ENCODE measurements at regions not wholly inside any gene's neighbourhood (a gene's known extent, or its start where the extent isn't known, plus 50 kb on each side); places are given as distances from the start of the nearest gene placed in this dataset.

- no peak for DNase-seq (ENCODE audit: low read depth in 2 of 3, low spot score in 1 of 3)
Observed at GRCh38 chr18:78305789-78306188, 673.8 kb upstream of the SALL3 start.

- DNase-seq (ENCODE audit: low read depth in 2 of 3, low spot score in 1 of 3), result no peak
Observed at GRCh38 chr18:78309307-78309706, 670.3 kb upstream of the SALL3 start.

GRCh38 chr18:78309924-78310323 lies 669.7 kb upstream of the SALL3 start:
- no peak for DNase-seq (ENCODE audit: low read depth in 2 of 3, low spot score in 1 of 3)

GRCh38 chr18:78319264-78319663 lies 660.4 kb upstream of the SALL3 start:
- no peak for DNase-seq (ENCODE audit: low read depth in 2 of 3, low spot score in 1 of 3)

GRCh38 chr18:78319961-78320360 lies 659.7 kb upstream of the SALL3 start:
- no peak for DNase-seq (ENCODE audit: low read depth in 2 of 3, low spot score in 1 of 3)

- DNase-seq (ENCODE audit: low read depth in 2 of 3, low spot score in 1 of 3), result no peak
Observed at GRCh38 chr18:78321402-78321801, 658.2 kb upstream of the SALL3 start.

GRCh38 chr18:78323453-78324197 lies 656.0 kb upstream of the SALL3 start:
- no peak for DNase-seq (ENCODE audit: low read depth in 2 of 3, low spot score in 1 of 3)

GRCh38 chr18:78327643-78328042 lies 652.0 kb upstream of the SALL3 start:
- no peak for DNase-seq (ENCODE audit: low read depth in 2 of 3, low spot score in 1 of 3)

- DNase-seq (ENCODE audit: low read depth in 2 of 3, low spot score in 1 of 3), result no peak
Observed at GRCh38 chr18:78330766-78331165, 648.9 kb upstream of the SALL3 start.

GRCh38 chr18:78352910-78353309 lies 626.7 kb upstream of the SALL3 start:
- DNase-seq (ENCODE audit: low read depth in 2 of 3, low spot score in 1 of 3), result no peak

- DNase-seq (ENCODE audit: low read depth in 2 of 3, low spot score in 1 of 3), result no peak
Observed at GRCh38 chr18:78362198-78362597, 617.4 kb upstream of the SALL3 start.

GRCh38 chr18:78363556-78364387 lies 615.8 kb upstream of the SALL3 start:
- DNase-seq (ENCODE audit: low read depth in 2 of 3, low spot score in 1 of 3), result no peak

- no peak for DNase-seq (ENCODE audit: low read depth in 2 of 3, low spot score in 1 of 3)
Observed at GRCh38 chr18:78364388-78364960, 615.1 kb upstream of the SALL3 start.

- no peak for DNase-seq (ENCODE audit: low read depth in 2 of 3, low spot score in 1 of 3)
Observed at GRCh38 chr18:78367996-78368395, 611.6 kb upstream of the SALL3 start.

- no peak for DNase-seq (ENCODE audit: low read depth in 2 of 3, low spot score in 1 of 3)
Observed at GRCh38 chr18:78368726-78369125, 610.9 kb upstream of the SALL3 start.

GRCh38 chr18:78376046-78376445 lies 603.6 kb upstream of the SALL3 start:
- no peak for DNase-seq (ENCODE audit: low read depth in 2 of 3, low spot score in 1 of 3)

GRCh38 chr18:78378403-78378802 lies 601.2 kb upstream of the SALL3 start:
- DNase-seq (ENCODE audit: low read depth in 2 of 3, low spot score in 1 of 3), result no peak

- DNase-seq (ENCODE audit: low read depth in 2 of 3, low spot score in 1 of 3), result no peak
Observed at GRCh38 chr18:78378983-78379382, 600.6 kb upstream of the SALL3 start.

GRCh38 chr18:78390348-78390951 lies 589.2 kb upstream of the SALL3 start:
- DNase-seq (ENCODE audit: low read depth in 2 of 3, low spot score in 1 of 3), result no peak

- DNase-seq (ENCODE audit: low read depth in 2 of 3, low spot score in 1 of 3), result no peak
Observed at GRCh38 chr18:78390952-78391348, 588.7 kb upstream of the SALL3 start.

GRCh38 chr18:78393086-78393862 lies 586.3 kb upstream of the SALL3 start:
- DNase-seq (ENCODE audit: low read depth in 2 of 3, low spot score in 1 of 3), result no peak

All from stimulated activated CD4-positive, alpha-beta T cell treated with anti-CD3 and anti-CD28 coated beads, Interleukin-12 subunit alpha, Interleukin-12 subunit beta, amount 100 ng/mL, for 48 hours (primary cell).